Osteoblast (primary cell): ENCODE measurements at regions not wholly inside any gene's neighbourhood (a gene's known extent, or its start where the extent isn't known, plus 50 kb on each side); places are given as distances from the start of the nearest gene placed in this dataset.
A peak's percentile ranks its signal among the peaks of the same experiment; 100 is the strongest.

ENCODE experiments used
- DNase-seq: peaks from one replicate; pipeline ENCODE4 v3.0.0; 2011; ENCODE audit warnings: low spot score, mixed read lengths; ENCODE audit not compliant: insufficient read length; ENCODE audit errors: missing footprints
- H2AFZ ChIP-seq: 2 replicates; pipeline ENCODE4 v1.6.0; 2011; ENCODE audit warnings: mild to moderate bottlenecking, low read length
- H3K27ac ChIP-seq: 2 replicates; pipeline ENCODE4 v1.5.1; 2011; ENCODE audit warnings: mild to moderate bottlenecking, low read depth, low read length, moderate library complexity
- H3K27me3 ChIP-seq: 2 replicates; pipeline ENCODE4 v1.6.0; 2012; ENCODE audit warnings: mild to moderate bottlenecking, control low read depth, inconsistent platforms, low read length, moderate library complexity; ENCODE audit not compliant: insufficient read depth
- H3K36me3 ChIP-seq: 2 replicates; pipeline ENCODE4 v1.5.1; 2011; ENCODE audit warnings: mild to moderate bottlenecking, low read length, control low read depth, moderate library complexity; ENCODE audit not compliant: insufficient read depth
- H3K4me1 ChIP-seq: 2 replicates; pipeline ENCODE4 v1.5.1; 2011; ENCODE audit warnings: mild to moderate bottlenecking, low read length, control low read depth, moderate library complexity; ENCODE audit not compliant: insufficient read depth
- H3K4me2 ChIP-seq: 2 replicates; pipeline ENCODE4 v1.6.0; 2011; ENCODE audit warnings: mild to moderate bottlenecking, low read length; ENCODE audit not compliant: insufficient read depth
- H3K4me3 ChIP-seq: fragments of 200-600 bp; sonication (generic); 3 replicates; pipeline ENCODE4 v1.5.1; 2012; ENCODE audit warnings: mild to moderate bottlenecking, low read length, inconsistent platforms; ENCODE audit not compliant: insufficient read depth
- H3K79me2 ChIP-seq: 2 replicates; pipeline ENCODE4 v1.6.0; 2012; ENCODE audit warnings: mild to moderate bottlenecking, low read length, control low read depth, inconsistent platforms; ENCODE audit not compliant: insufficient read depth
- H3K9me3 ChIP-seq: 2 replicates; pipeline ENCODE4 v1.5.1; 2011; ENCODE audit warnings: low read depth, low read length, control low read depth
- H4K20me1 ChIP-seq: 2 replicates; pipeline ENCODE4 v1.6.0; 2012; ENCODE audit warnings: mild to moderate bottlenecking, low read length, control low read depth; ENCODE audit not compliant: insufficient read depth
- CTCF ChIP-seq: IDR thresholded peaks from 2 replicates; pipeline ENCODE4 v1.5.1; 2011; ENCODE audit warnings: mild to moderate bottlenecking, low read depth, low read length, moderate library complexity; ENCODE audit errors: extremely low read depth

- no peaks in the 10 kb centered on the region for H3K4me1 ChIP-seq
- H2AFZ ChIP-seq = no peak overlapping the region
- no peaks in the 10 kb centered on the region for H3K27me3 ChIP-seq
- H3K9me3 ChIP-seq = no peaks in the 10 kb centered on the region
- H4K20me1 ChIP-seq = no peaks in the 10 kb centered on the region
- no peak overlapping the region for H3K4me3 ChIP-seq
- no peak for DNase-seq
- H3K36me3 ChIP-seq = no peaks in the 10 kb centered on the region
- no peak overlapping the region for H3K27ac ChIP-seq
- no peaks in the 10 kb centered on the region for H3K79me2 ChIP-seq
- no peak for TF ChIP-seq CTCF
- H3K4me2 ChIP-seq = no peak overlapping the region
Observed at GRCh38 chr22:49419661-49420060, 408.0 kb downstream of the BRD1 start.

GRCh38 chr22:49418943-49419342 lies 408.7 kb downstream of the BRD1 start:
- no peak for TF ChIP-seq CTCF
- H3K9me3 ChIP-seq = no peaks in the 10 kb centered on the region

GRCh38 chr22:49418341-49418894 lies 409.3 kb downstream of the BRD1 start:
- Histone ChIP-seq H3K4me1 (no peaks in the 10 kb centered on the region), H3K4me2 (no peak overlapping the region), H2AFZ (no peak overlapping the region), H4K20me1 (no peaks in the 10 kb centered on the region), H3K36me3 (no peaks in the 10 kb centered on the region), H3K4me3 (no peak overlapping the region), H3K79me2 (no peaks in the 10 kb centered on the region), H3K27me3 (no peaks in the 10 kb centered on the region), H3K27ac (no peak overlapping the region), H3K9me3 (no peaks in the 10 kb centered on the region)
- TF ChIP-seq CTCF = no peak
- peak; percentile 21 for DNase-seq

More at GRCh38 chr22:49418943-49419342, 408.7 kb downstream of the BRD1 start:
- Histone ChIP-seq H3K4me1 (no peaks in the 10 kb centered on the region), H3K27ac (no peak overlapping the region), H3K4me3 (no peak overlapping the region), H3K4me2 (no peak overlapping the region), H3K27me3 (no peaks in the 10 kb centered on the region), H4K20me1 (no peaks in the 10 kb centered on the region), H2AFZ (no peak overlapping the region), H3K36me3 (no peaks in the 10 kb centered on the region), H3K79me2 (no peaks in the 10 kb centered on the region)
- peak; percentile 42 for DNase-seq

- no peak overlapping the region for H3K4me3 ChIP-seq
- peak; percentile 8 for DNase-seq
- H3K27ac ChIP-seq = no peak overlapping the region
- no peak for TF ChIP-seq CTCF
- no peaks in the 10 kb centered on the region for H4K20me1 ChIP-seq
- H2AFZ ChIP-seq = no peak overlapping the region
- H3K9me3 ChIP-seq = no peaks in the 10 kb centered on the region
- H3K27me3 ChIP-seq = no peaks in the 10 kb centered on the region
- H3K36me3 ChIP-seq = no peaks in the 10 kb centered on the region
- H3K4me1 ChIP-seq = no peaks in the 10 kb centered on the region
- H3K4me2 ChIP-seq = no peak overlapping the region
- no peaks in the 10 kb centered on the region for H3K79me2 ChIP-seq
Observed at GRCh38 chr22:49417833-49418232, 409.8 kb downstream of the BRD1 start.
